Tibial artery (tissue), 4 donors: ENCODE measurements at regions not wholly inside any gene's neighbourhood (a gene's known extent, or its start where the extent isn't known, plus 50 kb on each side); places are given as distances from the start of the nearest gene placed in this dataset.
"Not testable (repeated sequence)": the region's sequence is repeated elsewhere in the genome, so short reads cannot be mapped to it uniquely, and the experiment has no call there.

Source experiments
- DNase-seq, 2 donors: peaks; one replicate each; pipeline ENCODE4 v3.0.0-alpha.2; 2019
- H3K27ac ChIP-seq, 2 donors: fragments of 200-600 bp; sonication (generic) in 1 of 2; 1 replicate in 1 of 2; 2 replicates in 1 of 2; pipeline ENCODE4 v1.5.1; 2018 to 2019; ENCODE audit warnings: mild to moderate bottlenecking in 1 of 2
- H3K27me3 ChIP-seq, 2 donors: fragments of 200-600 bp; sonication (generic) in 1 of 2; one replicate each; pipeline versions ENCODE4 v1.5.1 to v1.6.0; 2016 to 2019
- H3K36me3 ChIP-seq, 3 donors: fragments of 200-600 bp; sonication (generic) in 2 of 3; one replicate each; pipeline ENCODE4 v1.5.1; 2016 to 2019; ENCODE audit warnings: mild to moderate bottlenecking in 2 of 3
- H3K4me1 ChIP-seq, 4 donors: fragments of 200-600 bp; sonication (generic) in 2 of 4; 1 replicate in 3 of 4; 2 replicates in 1 of 4; pipeline ENCODE4 v1.5.1; 2016 to 2019
- H3K4me3 ChIP-seq, 2 donors: fragments of 200-600 bp; sonication (generic) in 1 of 2; 1 replicate in 1 of 2; 2 replicates in 1 of 2; pipeline ENCODE4 v1.5.1; 2018 to 2019; ENCODE audit warnings: mild to moderate bottlenecking in 2 of 2
- H3K9me3 ChIP-seq, 3 donors: fragments of 200-600 bp; sonication (generic) in 1 of 3; one replicate each; pipeline ENCODE4 v1.5.1; 2016 to 2019
- intact Hi-C: fragments of 100-400 bp; cut with DNase I; formaldehyde crosslinking; loops from one replicate; pipeline ENCODE4 v1.15.0; 2023; ENCODE audit warnings: low total_unique reads

DNA sequence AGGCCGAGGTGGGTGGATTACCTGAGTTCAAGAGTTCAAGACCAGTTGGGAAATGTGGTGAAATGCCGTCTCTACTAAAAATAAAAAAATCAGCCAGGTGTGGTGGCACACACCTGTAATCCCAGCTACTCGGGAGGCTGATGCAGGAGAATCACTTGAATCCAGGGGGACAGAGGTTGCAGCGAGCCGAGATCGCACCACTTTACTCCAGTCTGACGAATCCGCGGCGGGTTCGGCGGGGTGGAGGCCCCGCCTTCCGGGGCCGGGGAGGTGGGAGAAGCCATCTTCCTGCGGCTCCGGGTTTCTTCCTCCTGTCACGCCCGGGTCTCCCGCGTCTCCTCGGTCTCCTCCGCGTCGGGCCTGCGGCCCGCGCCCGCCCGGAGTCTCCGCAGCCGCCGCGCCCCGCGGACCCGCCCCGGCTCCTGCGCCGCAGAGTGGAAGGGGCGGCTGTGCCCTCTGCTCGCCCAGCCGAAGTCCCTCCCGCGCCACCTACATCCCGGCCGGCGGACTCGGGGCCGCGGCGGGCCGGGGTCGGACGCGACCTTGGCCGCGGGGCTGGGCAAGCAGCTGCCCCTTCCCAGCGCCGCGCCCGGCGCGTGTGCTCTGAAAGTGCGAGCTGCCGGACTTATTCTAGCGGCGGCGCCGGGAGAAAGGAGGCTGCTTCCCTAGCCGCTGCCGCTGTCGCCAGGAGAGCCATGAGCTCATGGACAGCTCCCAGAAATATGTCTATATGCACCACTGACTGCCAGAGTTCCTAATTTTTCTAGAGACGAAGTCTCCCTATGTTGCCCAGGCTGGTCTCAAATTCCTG, 97.2 kb downstream of the LAT start:
- peak overlapping the region; percentile 42 to 51 for H3K4me3 ChIP-seq
- intact Hi-C loops, H3K9me3 ChIP-seq, DNase-seq, H3K27ac ChIP-seq, H3K36me3 ChIP-seq, H3K27me3 ChIP-seq, H3K4me1 ChIP-seq: not testable (repeated sequence)

- H3K4me1 ChIP-seq, intact Hi-C loops, H3K9me3 ChIP-seq, H3K36me3 ChIP-seq, H3K27me3 ChIP-seq: not testable (repeated sequence)
- DNase-seq, result peak; percentile 38 to 66
- Histone ChIP-seq H3K27ac (peak overlapping the region; percentile 57 to 72), H3K4me3 (peak overlapping the region; percentile 47 to 51)
Observed at GRCh38 chr16:29074554-29075402, 89.9 kb downstream of the LAT start.

GRCh38 chr16:29062235-29062634, 77.4 kb downstream of the LAT start:
- H3K4me3 ChIP-seq, DNase-seq, H3K9me3 ChIP-seq, H3K4me1 ChIP-seq, H3K27me3 ChIP-seq, intact Hi-C loops, H3K27ac ChIP-seq, H3K36me3 ChIP-seq: not testable (repeated sequence)

DNA sequence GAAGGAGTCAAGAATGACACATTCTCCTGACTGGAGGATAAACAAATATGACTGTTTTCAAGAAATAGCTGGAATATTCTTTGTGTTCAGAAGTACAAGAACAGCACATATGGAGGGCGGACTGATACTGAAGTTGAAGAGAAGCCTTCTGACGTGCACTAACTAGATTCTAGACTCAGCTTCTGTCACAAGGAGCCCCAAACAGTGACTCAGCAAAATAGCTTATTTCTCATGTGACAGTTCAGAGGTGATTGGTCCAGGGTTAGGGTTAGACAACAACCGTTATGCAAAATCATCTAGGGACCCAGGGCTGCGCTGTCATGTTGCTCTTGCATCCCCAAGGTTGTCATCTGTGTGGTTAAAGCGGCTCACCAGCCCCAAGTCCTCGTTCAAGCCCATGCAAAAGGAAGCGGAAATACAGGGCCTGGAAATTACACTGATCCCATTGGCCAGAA, 76.6 kb downstream of the LAT start:
- DNase-seq, H3K4me3 ChIP-seq, H3K9me3 ChIP-seq, H3K27ac ChIP-seq, H3K4me1 ChIP-seq, H3K36me3 ChIP-seq, intact Hi-C loops, H3K27me3 ChIP-seq: not testable (repeated sequence)

- intact Hi-C loops, result not testable (repeated sequence)
Observed at GRCh38 chr16:29060022-29060810, 75.4 kb downstream of the LAT start.

DNA sequence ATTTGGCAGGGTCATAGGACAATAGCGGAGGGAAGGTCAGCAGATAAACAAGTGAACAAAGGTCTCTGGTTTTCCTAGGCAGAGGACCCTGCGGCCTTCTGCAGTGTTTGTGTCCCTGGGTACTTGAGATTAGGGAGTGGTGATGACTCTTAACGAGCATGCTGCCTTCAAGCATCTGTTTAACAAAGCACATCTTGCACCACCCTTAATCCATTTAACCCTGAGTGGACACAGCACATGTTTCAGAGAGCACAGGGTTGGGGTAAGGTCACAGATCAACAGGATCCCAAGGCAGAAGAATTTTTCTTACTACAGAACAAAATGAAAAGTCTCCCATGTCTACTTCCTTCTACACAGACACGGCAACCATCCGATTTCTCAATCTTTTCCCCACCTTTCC, 74.7 kb downstream of the LAT start:
- H3K27me3 ChIP-seq, H3K4me3 ChIP-seq, intact Hi-C loops, DNase-seq, H3K4me1 ChIP-seq, H3K9me3 ChIP-seq, H3K36me3 ChIP-seq, H3K27ac ChIP-seq: not testable (repeated sequence)

More at GRCh38 chr16:29060022-29060810, 75.4 kb downstream of the LAT start:
- not testable (repeated sequence) for H3K9me3 ChIP-seq, H3K4me3 ChIP-seq, H3K4me1 ChIP-seq, DNase-seq, H3K27ac ChIP-seq, H3K36me3 ChIP-seq, H3K27me3 ChIP-seq
